Sigmoid colon (tissue), 6 donors: ENCODE measurements at regions not wholly inside any gene's neighbourhood (a gene's known extent, or its start where the extent isn't known, plus 50 kb on each side); places are given as distances from the start of the nearest gene placed in this dataset.

Source experiments
- DNase-seq: peaks from one replicate; pipeline ENCODE4 v3.0.0-alpha.2; 2019
- H3K27ac ChIP-seq, 4 donors: fragments of 200-600 bp; sonication (generic); one replicate each; pipeline ENCODE4 v1.5.1; 2016 to 2019; ENCODE audit warnings: mild to moderate bottlenecking in 1 of 4
- H3K27me3 ChIP-seq, 3 donors: fragments of 200-600 bp; sonication (generic); one replicate each; pipeline ENCODE4 v1.5.1; 2019; ENCODE audit warnings: mild to moderate bottlenecking in 1 of 3
- H3K36me3 ChIP-seq, 4 donors: fragments of 200-600 bp; sonication (generic); one replicate each; pipeline ENCODE4 v1.5.1; 2016 to 2019
- H3K4me1 ChIP-seq, 4 donors: fragments of 200-600 bp; sonication (generic); one replicate each; pipeline ENCODE4 v1.5.1; 2017 to 2019
- H3K4me3 ChIP-seq, 4 donors: fragments of 200-600 bp; sonication (generic); one replicate each; pipeline ENCODE4 v1.5.1; 2017 to 2019; ENCODE audit warnings: mild to moderate bottlenecking in 2 of 4, moderate library complexity in 1 of 4
- H3K9me3 ChIP-seq, 4 donors: fragments of 200-600 bp in 3 of 4; sonication (generic) in 3 of 4; one replicate each; pipeline versions ENCODE4 v1.5.1 to v1.6.1; 2013 to 2019
- CTCF ChIP-seq, 4 experiments: fragments of 450-650 bp in 3 of 4; fragments of 200-600 bp in 1 of 4; IDR thresholded peaks; one replicate each; pipeline ENCODE4 v1.5.1; 2016 to 2019; ENCODE audit warnings: antibody characterized with exemption in 4 of 4, mild to moderate bottlenecking in 3 of 4, moderate library complexity in 2 of 4
- EP300 ChIP-seq, 4 donors: sonication (generic); formaldehyde crosslinking; IDR thresholded peaks; one replicate each; pipeline ENCODE4 v1.6.1; 2017; ENCODE audit warnings: antibody characterized with exemption in 4 of 4
- POLR2A ChIP-seq, 2 donors: fragments of 450-650 bp; IDR thresholded peaks; one replicate each; pipeline ENCODE4 v1.6.1; 2016; ENCODE audit warnings: antibody characterized with exemption in 2 of 2, mild to moderate bottlenecking in 2 of 2, moderate library complexity in 2 of 2
- POLR2AphosphoS5 ChIP-seq, 4 donors: sonication (generic); formaldehyde crosslinking; IDR thresholded peaks; one replicate each; pipeline ENCODE4 v1.6.1; 2017; ENCODE audit warnings: antibody characterized with exemption in 4 of 4
- WGBS, 2 donors: extraction: QIAGEN DNeasy Blood & Tissue Kit; methylation state at CpG; one replicate each; pipeline ENCODE4 v1.1.7; 2013; 5-methylcytosine and 5-hydroxymethylcytosine counted together
- intact Hi-C: fragments of 100-400 bp; cut with DNase I; formaldehyde crosslinking; loops from one replicate; pipeline ENCODE4 v1.15.1; 2023
- donor health status: healthy with polysubstance abuse.
- donor health status: healthy.

GRCh38 chr3:20842594-20843436, 656.8 kb upstream of the SGO1 start:
- no peak for DNase-seq

GRCh38 chr3:20842002-20842401, 656.0 kb upstream of the SGO1 start:
- no peaks in the 10 kb centered on the region for H3K27me3 ChIP-seq
- H3K36me3 ChIP-seq: no peaks in the 10 kb centered on the region
- intact Hi-C loops: no loop called here
- no peaks in the 10 kb centered on the region for H3K4me1 ChIP-seq
- peaks cover 0 to 4% (median 0%) of the 10 kb centered on the region in 4 donors for H3K9me3 ChIP-seq
- TF ChIP-seq POLR2A (IDR thresholded peaks at IDR 0.05) (no peak), POLR2AphosphoS5 (IDR thresholded peaks at IDR 0.05) (no peak), EP300 (IDR thresholded peaks at IDR 0.05) (no peak), CTCF (IDR thresholded peaks at IDR 0.05) (no peak)
- WGBS, 2 donors: 88 to 90% methylated on average over 6 of the region's 6 CpGs
- DNase-seq: no peak
- H3K27ac ChIP-seq: no peak overlapping the region
- H3K4me3 ChIP-seq: no peak overlapping the region

More at GRCh38 chr3:20842594-20843436, 656.8 kb upstream of the SGO1 start:
- intact Hi-C loops: no loop called here
- H3K9me3 ChIP-seq: peaks cover 0 to 4% (median 0%) of the 10 kb centered on the region in 4 donors
- H3K27ac ChIP-seq: no peak overlapping the region
- no peaks in the 10 kb centered on the region for H3K27me3 ChIP-seq
- TF ChIP-seq CTCF (IDR thresholded peaks at IDR 0.05) (no peak), POLR2AphosphoS5 (IDR thresholded peaks at IDR 0.05) (no peak)
- H3K4me3 ChIP-seq: no peak overlapping the region
- WGBS, 2 donors: 67 to 73% methylated on average over 3 of the region's 3 CpGs
- H3K4me1 ChIP-seq: no peaks in the 10 kb centered on the region
- H3K36me3 ChIP-seq: no peaks in the 10 kb centered on the region

GRCh38 chr3:20837676-20838302, 651.8 kb upstream of the SGO1 start:
- no peaks in the 10 kb centered on the region for H3K36me3 ChIP-seq
- DNase-seq: no peak
- TF ChIP-seq POLR2AphosphoS5 (IDR thresholded peaks at IDR 0.05): no peak
- no peak for TF ChIP-seq POLR2A (IDR thresholded peaks at IDR 0.05)
- TF ChIP-seq EP300 (IDR thresholded peaks at IDR 0.05): no peak
- TF ChIP-seq CTCF (IDR thresholded peaks at IDR 0.05): no peak
- intact Hi-C loops: no loop called here
- 28 to 58% methylated on average over 3 of the region's 3 CpGs for WGBS, 2 donors
- H3K27me3 ChIP-seq: no peaks in the 10 kb centered on the region
- H3K4me1 ChIP-seq: no peaks in the 10 kb centered on the region
- peaks cover 0 to 4% (median 0%) of the 10 kb centered on the region in 4 donors for H3K9me3 ChIP-seq
- H3K4me3 ChIP-seq: no peak overlapping the region
- no peak overlapping the region for H3K27ac ChIP-seq

DNA sequence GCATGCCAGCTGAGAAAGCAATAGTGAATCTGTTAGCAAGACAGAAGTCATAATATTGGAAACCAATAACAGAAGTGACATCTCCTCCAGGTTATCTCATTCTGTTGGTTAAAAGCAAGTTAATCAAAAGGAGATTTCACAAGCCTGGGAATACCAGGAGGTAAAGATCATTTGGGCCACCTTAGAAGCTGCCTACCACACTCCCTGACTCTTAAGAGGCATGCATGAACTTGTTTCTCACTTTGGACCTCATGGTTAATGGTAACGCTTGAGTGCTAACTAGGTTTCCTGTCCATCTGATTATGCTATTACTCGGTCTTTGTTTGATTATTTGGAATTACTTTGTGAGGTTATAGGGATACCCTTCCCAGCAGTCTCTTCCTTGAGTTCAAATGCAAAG, 650.8 kb upstream of the SGO1 start:
- Histone ChIP-seq H3K4me1 (no peaks in the 10 kb centered on the region), H3K9me3 (peaks cover 0 to 3% (median 0%) of the 10 kb centered on the region in 4 donors), H3K27ac (no peak overlapping the region), H3K4me3 (no peak overlapping the region), H3K27me3 (no peaks in the 10 kb centered on the region), H3K36me3 (no peaks in the 10 kb centered on the region)
- 57 to 82% methylated on average over 2 of the region's 2 CpGs for WGBS, 2 donors
- intact Hi-C loops: no loop called here
- DNase-seq: no peak
- TF ChIP-seq POLR2AphosphoS5 (IDR thresholded peaks at IDR 0.05) (no peak), EP300 (IDR thresholded peaks at IDR 0.05) (no peak), CTCF (IDR thresholded peaks at IDR 0.05) (no peak), POLR2A (IDR thresholded peaks at IDR 0.05) (no peak)
